ENCODE measurements at regions not wholly inside any gene's neighbourhood (a gene's known extent, or its start where the extent isn't known, plus 50 kb on each side); places are given as distances from the start of the nearest gene placed in this dataset.

DNA sequence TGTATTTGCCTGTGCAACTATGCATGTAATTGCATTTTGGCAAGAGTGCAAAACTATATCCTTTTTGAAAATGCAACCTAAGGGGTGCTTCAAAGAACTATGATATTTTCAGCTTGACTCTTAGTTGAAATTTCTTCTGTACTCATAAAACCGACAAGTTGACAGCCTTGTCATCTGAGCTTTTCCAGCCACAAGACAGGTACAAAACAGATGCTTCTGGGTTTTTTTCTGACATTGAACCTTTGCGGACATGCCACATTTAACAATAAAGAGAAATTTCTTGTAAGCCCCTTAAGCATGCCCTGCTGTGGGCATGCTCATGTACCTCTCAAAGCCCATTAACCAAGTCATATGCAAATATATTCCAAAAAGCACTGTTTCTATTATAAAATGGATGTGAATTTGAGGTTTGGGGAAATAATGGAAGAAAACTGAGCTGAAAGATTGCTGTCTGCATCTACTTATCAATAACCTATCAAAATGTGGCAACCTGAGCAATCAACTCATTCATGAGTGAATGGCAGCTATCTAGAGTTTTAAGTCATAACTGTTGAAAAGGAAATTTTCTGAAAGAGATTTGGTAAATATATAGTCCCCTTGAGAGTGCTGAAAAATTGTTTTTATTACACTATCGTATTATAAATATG lies 1117.0 kb upstream of the LRRTM3 start:
- Histone ChIP-seq H3K27ac (ENCODE audit: low read depth, low read length) (no peak overlapping the region), H3K9me3 (ENCODE audit: control insufficient read depth in 1 of 2, low read length in 2 of 2) (no peaks in the 10 kb centered on the region), H3K9ac (ENCODE audit: low read depth in 1 of 2, low read length in 2 of 2) (no peak overlapping the region), H3K4me1 (ENCODE audit: control insufficient read depth in 1 of 2, insufficient read depth in 2 of 2, low read length in 2 of 2) (no peaks in the 10 kb centered on the region), H3K27me3 (ENCODE audit: control insufficient read depth in 1 of 2, insufficient read depth in 2 of 2, low read length in 2 of 2) (no peaks in the 10 kb centered on the region), H3K36me3 (ENCODE audit: control insufficient read depth in 1 of 2, insufficient read depth in 2 of 2, low read length in 2 of 2) (no peaks in the 10 kb centered on the region), H3K4me3 (ENCODE audit: low read depth in 1 of 2, low read length in 2 of 2) (no peak overlapping the region)

DNA sequence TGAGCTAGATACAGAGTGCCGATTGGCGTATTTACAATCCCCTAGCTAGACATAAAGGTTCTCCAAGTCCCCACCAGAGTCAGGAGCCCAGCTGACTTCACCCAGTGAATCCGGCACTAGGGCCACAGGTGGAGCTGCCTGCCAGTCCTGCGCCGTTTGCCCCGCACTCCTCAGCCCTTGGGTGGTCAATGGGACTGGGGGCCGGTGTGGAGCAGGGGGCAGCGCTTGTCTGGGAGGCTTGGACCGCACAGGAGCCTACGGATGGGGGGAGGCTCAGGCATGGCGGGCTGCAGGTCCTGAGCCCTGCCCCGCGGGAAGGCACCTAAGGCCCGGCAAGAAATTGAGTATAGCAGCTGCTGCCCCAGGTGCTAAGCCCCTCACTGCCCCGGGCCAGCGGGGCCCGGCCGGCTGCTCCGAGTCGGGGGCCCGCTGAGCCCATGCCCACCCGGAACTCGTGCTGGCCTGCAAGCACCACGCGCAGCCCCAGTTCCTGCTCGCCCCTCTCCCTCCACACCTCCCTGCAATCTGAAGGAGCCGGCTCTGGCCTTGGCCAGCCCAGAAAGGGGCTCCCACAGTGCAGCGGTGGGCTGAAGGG lies 1113.8 kb upstream of the LRRTM3 start:
- H3K27ac ChIP-seq (ENCODE audit: low read depth, low read length) = no peak overlapping the region
- H3K4me3 ChIP-seq (ENCODE audit: low read depth in 1 of 2, low read length in 2 of 2) = no peak overlapping the region
- H3K9me3 ChIP-seq (ENCODE audit: control insufficient read depth in 1 of 2, low read length in 2 of 2) = no peaks in the 10 kb centered on the region
- H3K27me3 ChIP-seq (ENCODE audit: control insufficient read depth in 1 of 2, insufficient read depth in 2 of 2, low read length in 2 of 2) = no peaks in the 10 kb centered on the region
- H3K9ac ChIP-seq (ENCODE audit: low read depth in 1 of 2, low read length in 2 of 2) = no peak overlapping the region
- H3K36me3 ChIP-seq (ENCODE audit: control insufficient read depth in 1 of 2, insufficient read depth in 2 of 2, low read length in 2 of 2) = no peaks in the 10 kb centered on the region
- H3K4me1 ChIP-seq (ENCODE audit: control insufficient read depth in 1 of 2, insufficient read depth in 2 of 2, low read length in 2 of 2) = no peaks in the 10 kb centered on the region

DNA sequence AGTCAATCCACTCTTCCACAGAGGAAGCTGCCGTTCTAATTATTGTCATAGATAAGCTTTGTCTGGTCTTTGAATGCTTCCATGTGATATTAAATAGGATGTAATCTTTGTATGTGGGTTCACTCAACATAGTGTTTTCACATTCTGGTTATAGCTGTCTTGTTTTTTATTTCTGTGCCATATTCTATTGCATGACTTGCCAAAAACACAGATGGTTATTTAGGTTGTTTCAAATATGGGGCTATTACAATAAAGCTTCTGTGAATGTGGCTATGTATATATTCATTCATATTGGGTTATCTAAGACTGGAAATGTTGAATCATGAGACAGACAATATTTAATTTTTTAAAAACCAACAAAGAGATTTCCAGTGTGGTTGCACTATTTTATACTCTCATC lies 1109.3 kb upstream of the LRRTM3 start:
- no peak overlapping the region for H3K27ac ChIP-seq (ENCODE audit: low read depth, low read length)
- H3K4me3 ChIP-seq (ENCODE audit: low read depth in 1 of 2, low read length in 2 of 2) = no peak overlapping the region
- no peak overlapping the region for H3K9ac ChIP-seq (ENCODE audit: low read depth in 1 of 2, low read length in 2 of 2)
- no peaks in the 10 kb centered on the region for H3K36me3 ChIP-seq (ENCODE audit: control insufficient read depth in 1 of 2, insufficient read depth in 2 of 2, low read length in 2 of 2)
- no peaks in the 10 kb centered on the region for H3K27me3 ChIP-seq (ENCODE audit: control insufficient read depth in 1 of 2, insufficient read depth in 2 of 2, low read length in 2 of 2)
- no peaks in the 10 kb centered on the region for H3K9me3 ChIP-seq (ENCODE audit: control insufficient read depth in 1 of 2, low read length in 2 of 2)
- no peaks in the 10 kb centered on the region for H3K4me1 ChIP-seq (ENCODE audit: control insufficient read depth in 1 of 2, insufficient read depth in 2 of 2, low read length in 2 of 2)

DNA sequence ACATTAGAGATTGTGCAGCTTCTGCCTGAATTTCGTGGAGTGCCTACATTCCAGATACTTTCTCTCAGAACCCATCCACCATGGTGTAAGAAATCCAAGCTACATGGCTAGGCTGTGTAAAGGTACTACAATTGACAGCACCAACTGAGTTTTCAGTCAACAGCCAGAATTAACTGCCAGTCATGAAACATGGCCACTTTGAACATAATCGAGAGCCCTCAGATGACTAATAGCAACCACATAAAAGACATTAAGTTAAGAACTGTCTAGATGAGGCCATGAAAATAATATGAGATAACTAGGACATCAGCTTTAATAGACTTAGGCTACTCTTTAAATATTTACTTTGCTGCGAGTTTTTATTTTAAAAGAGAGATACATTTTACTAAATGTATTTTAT lies 1106.8 kb upstream of the LRRTM3 start:
- Histone ChIP-seq H3K27me3 (ENCODE audit: control insufficient read depth in 1 of 2, insufficient read depth in 2 of 2, low read length in 2 of 2) (no peaks in the 10 kb centered on the region), H3K9ac (ENCODE audit: low read depth in 1 of 2, low read length in 2 of 2) (no peak overlapping the region), H3K4me3 (ENCODE audit: low read depth in 1 of 2, low read length in 2 of 2) (no peak overlapping the region), H3K36me3 (ENCODE audit: control insufficient read depth in 1 of 2, insufficient read depth in 2 of 2, low read length in 2 of 2) (no peaks in the 10 kb centered on the region), H3K9me3 (ENCODE audit: control insufficient read depth in 1 of 2, low read length in 2 of 2) (no peaks in the 10 kb centered on the region), H3K4me1 (ENCODE audit: control insufficient read depth in 1 of 2, insufficient read depth in 2 of 2, low read length in 2 of 2) (no peaks in the 10 kb centered on the region), H3K27ac (ENCODE audit: low read depth, low read length) (no peak overlapping the region)

DNA sequence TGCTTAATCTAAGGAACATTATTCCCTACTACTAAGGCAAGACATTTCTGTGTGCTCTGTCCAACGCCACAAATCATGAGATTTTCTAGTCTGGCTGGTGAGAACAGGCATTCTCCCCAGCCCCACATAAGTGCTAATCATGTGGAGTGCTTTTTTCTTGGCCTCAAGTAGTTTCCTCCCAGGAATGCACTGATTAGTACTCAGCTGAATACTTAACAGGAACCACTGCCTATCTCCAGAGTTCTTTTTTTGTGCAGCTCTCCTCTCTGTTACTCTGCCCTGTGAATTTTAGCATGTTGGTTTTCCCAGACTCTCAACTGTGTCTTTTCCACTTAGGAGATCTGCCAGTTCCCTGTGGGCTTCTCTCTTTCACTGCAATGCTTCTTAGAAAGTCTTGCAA lies 1098.5 kb upstream of the LRRTM3 start:
- H3K4me1 ChIP-seq (ENCODE audit: control insufficient read depth in 1 of 2, insufficient read depth in 2 of 2, low read length in 2 of 2) = no peaks in the 10 kb centered on the region
- no peak overlapping the region for H3K27ac ChIP-seq (ENCODE audit: low read depth, low read length)
- no peaks in the 10 kb centered on the region for H3K36me3 ChIP-seq (ENCODE audit: control insufficient read depth in 1 of 2, insufficient read depth in 2 of 2, low read length in 2 of 2)
- H3K4me3 ChIP-seq (ENCODE audit: low read depth in 1 of 2, low read length in 2 of 2) = no peak overlapping the region
- H3K9me3 ChIP-seq (ENCODE audit: control insufficient read depth in 1 of 2, low read length in 2 of 2) = no peaks in the 10 kb centered on the region
- no peaks in the 10 kb centered on the region for H3K27me3 ChIP-seq (ENCODE audit: control insufficient read depth in 1 of 2, insufficient read depth in 2 of 2, low read length in 2 of 2)
- no peak overlapping the region for H3K9ac ChIP-seq (ENCODE audit: low read depth in 1 of 2, low read length in 2 of 2)

DNA sequence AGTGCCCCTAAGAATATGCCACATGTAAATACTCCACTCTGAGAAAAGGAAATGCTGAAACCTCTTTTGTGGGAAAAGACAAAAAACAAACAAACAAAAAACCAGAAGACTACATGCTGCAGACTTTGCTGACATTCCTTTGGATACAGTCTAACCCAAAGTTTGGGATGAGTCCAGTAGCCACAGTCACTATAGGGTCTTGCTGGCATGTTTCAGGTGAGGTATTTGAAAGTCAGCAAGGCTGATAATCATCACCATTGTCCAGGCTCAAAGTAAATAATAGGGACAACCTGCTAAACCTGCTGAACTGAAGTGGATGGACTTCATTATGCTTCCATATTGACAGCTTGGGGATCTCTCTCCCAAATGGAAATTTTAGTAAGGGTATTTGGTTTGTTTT lies 1087.0 kb upstream of the LRRTM3 start:
- Histone ChIP-seq H3K36me3 (ENCODE audit: control insufficient read depth in 1 of 2, insufficient read depth in 2 of 2, low read length in 2 of 2) (no peaks in the 10 kb centered on the region), H3K4me1 (ENCODE audit: control insufficient read depth in 1 of 2, insufficient read depth in 2 of 2, low read length in 2 of 2) (no peaks in the 10 kb centered on the region), H3K9me3 (ENCODE audit: control insufficient read depth in 1 of 2, low read length in 2 of 2) (no peaks in the 10 kb centered on the region), H3K27me3 (ENCODE audit: control insufficient read depth in 1 of 2, insufficient read depth in 2 of 2, low read length in 2 of 2) (no peaks in the 10 kb centered on the region), H3K9ac (ENCODE audit: low read depth in 1 of 2, low read length in 2 of 2) (no peak overlapping the region), H3K27ac (ENCODE audit: low read depth, low read length) (no peak overlapping the region), H3K4me3 (ENCODE audit: low read depth in 1 of 2, low read length in 2 of 2) (no peak overlapping the region)

DNA sequence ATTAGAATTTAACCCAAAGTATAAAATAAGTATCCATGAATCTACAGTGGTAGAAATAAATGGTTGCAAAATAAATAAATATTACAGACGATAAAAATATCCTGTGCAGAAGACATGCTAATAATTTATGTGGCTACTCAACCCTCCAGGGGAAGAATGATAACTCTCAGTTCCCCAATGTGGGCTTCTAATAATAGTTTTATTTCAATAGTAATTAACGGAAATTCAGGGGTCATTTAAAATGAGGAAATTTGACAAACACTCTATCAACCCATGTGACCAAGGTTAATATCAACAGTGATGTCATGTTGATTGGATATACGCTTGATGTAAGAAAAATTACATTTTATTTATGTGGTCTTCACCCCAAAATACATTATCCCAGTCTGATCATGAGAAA lies 1082.6 kb upstream of the LRRTM3 start:
- Histone ChIP-seq H3K27ac (ENCODE audit: low read depth, low read length) (no peak overlapping the region), H3K4me3 (ENCODE audit: low read depth in 1 of 2, low read length in 2 of 2) (no peak overlapping the region), H3K27me3 (ENCODE audit: control insufficient read depth in 1 of 2, insufficient read depth in 2 of 2, low read length in 2 of 2) (no peaks in the 10 kb centered on the region), H3K9ac (ENCODE audit: low read depth in 1 of 2, low read length in 2 of 2) (no peak overlapping the region), H3K4me1 (ENCODE audit: control insufficient read depth in 1 of 2, insufficient read depth in 2 of 2, low read length in 2 of 2) (no peaks in the 10 kb centered on the region), H3K9me3 (ENCODE audit: control insufficient read depth in 1 of 2, low read length in 2 of 2) (no peaks in the 10 kb centered on the region), H3K36me3 (ENCODE audit: control insufficient read depth in 1 of 2, insufficient read depth in 2 of 2, low read length in 2 of 2) (no peaks in the 10 kb centered on the region)

DNA sequence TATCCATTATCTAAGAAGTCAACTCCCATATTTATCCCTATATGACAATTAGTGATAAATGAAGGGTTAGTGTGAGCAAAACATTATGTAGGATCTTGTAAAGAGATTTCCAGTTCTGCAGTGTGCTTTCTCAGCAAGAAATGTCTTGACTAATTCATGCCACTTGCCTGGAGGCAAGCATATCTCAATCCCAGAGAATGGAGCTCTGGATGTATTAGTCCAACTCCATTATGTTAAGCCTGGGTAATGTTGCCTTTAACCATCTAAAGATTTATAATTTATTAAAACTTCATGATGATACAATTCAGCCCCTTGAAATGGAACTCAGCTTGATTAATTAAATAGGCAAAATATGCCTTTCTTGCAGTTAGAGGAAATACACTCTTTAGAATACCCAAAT lies 1079.9 kb upstream of the LRRTM3 start:
- Histone ChIP-seq H3K36me3 (ENCODE audit: control insufficient read depth in 1 of 2, insufficient read depth in 2 of 2, low read length in 2 of 2) (no peaks in the 10 kb centered on the region), H3K9me3 (ENCODE audit: control insufficient read depth in 1 of 2, low read length in 2 of 2) (no peaks in the 10 kb centered on the region), H3K9ac (ENCODE audit: low read depth in 1 of 2, low read length in 2 of 2) (no peak overlapping the region), H3K27me3 (ENCODE audit: control insufficient read depth in 1 of 2, insufficient read depth in 2 of 2, low read length in 2 of 2) (no peaks in the 10 kb centered on the region), H3K27ac (ENCODE audit: low read depth, low read length) (no peak overlapping the region), H3K4me1 (ENCODE audit: control insufficient read depth in 1 of 2, insufficient read depth in 2 of 2, low read length in 2 of 2) (no peaks in the 10 kb centered on the region), H3K4me3 (ENCODE audit: low read depth in 1 of 2, low read length in 2 of 2) (no peak overlapping the region)

DNA sequence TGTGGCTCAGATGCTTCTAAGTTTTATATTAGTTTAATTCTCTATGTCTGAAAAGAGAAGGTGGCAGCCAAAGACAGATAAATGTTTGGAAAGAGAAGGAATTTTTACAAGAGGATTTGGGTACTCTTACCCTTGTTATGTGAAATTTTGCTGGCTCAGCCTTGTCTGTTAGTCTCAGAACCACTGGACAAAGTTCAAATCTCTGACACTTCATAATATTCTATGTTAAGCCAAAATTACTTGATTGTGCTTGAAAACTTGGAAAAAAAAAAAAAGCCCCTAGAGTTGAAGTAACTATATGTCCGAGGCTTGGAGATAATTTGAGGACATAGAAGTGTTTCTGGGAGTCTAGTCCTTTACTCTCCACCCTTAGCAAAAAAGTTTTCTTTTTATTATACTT lies 1079.3 kb upstream of the LRRTM3 start:
- Histone ChIP-seq H3K9me3 (ENCODE audit: control insufficient read depth in 1 of 2, low read length in 2 of 2) (no peaks in the 10 kb centered on the region), H3K27ac (ENCODE audit: low read depth, low read length) (no peak overlapping the region), H3K9ac (ENCODE audit: low read depth in 1 of 2, low read length in 2 of 2) (no peak overlapping the region), H3K4me1 (ENCODE audit: control insufficient read depth in 1 of 2, insufficient read depth in 2 of 2, low read length in 2 of 2) (no peaks in the 10 kb centered on the region), H3K36me3 (ENCODE audit: control insufficient read depth in 1 of 2, insufficient read depth in 2 of 2, low read length in 2 of 2) (no peaks in the 10 kb centered on the region), H3K4me3 (ENCODE audit: low read depth in 1 of 2, low read length in 2 of 2) (no peak overlapping the region), H3K27me3 (ENCODE audit: control insufficient read depth in 1 of 2, insufficient read depth in 2 of 2, low read length in 2 of 2) (no peaks in the 10 kb centered on the region)

DNA sequence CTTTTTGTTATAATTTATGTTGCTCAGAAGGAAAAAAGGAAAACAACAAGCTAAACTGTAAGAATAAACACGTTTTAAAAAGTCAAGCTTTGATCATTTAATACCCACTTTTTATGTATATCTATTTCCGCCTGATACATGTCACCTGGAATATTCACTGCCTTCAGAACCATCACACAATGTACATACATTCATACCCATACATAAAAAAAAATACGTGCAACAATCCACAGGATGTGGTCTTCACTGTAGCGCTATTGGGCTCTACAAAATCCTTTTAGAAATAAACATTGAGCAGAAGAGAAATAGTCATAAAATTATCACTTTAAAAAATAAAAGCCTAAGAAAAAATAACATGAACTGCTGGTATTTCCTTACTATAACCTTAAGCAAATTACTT lies 1078.9 kb upstream of the LRRTM3 start:
- no peaks in the 10 kb centered on the region for H3K4me1 ChIP-seq (ENCODE audit: control insufficient read depth in 1 of 2, insufficient read depth in 2 of 2, low read length in 2 of 2)
- H3K9me3 ChIP-seq (ENCODE audit: control insufficient read depth in 1 of 2, low read length in 2 of 2) = no peaks in the 10 kb centered on the region
- H3K27ac ChIP-seq (ENCODE audit: low read depth, low read length) = no peak overlapping the region
- no peaks in the 10 kb centered on the region for H3K36me3 ChIP-seq (ENCODE audit: control insufficient read depth in 1 of 2, insufficient read depth in 2 of 2, low read length in 2 of 2)
- no peak overlapping the region for H3K4me3 ChIP-seq (ENCODE audit: low read depth in 1 of 2, low read length in 2 of 2)
- no peak overlapping the region for H3K9ac ChIP-seq (ENCODE audit: low read depth in 1 of 2, low read length in 2 of 2)
- no peaks in the 10 kb centered on the region for H3K27me3 ChIP-seq (ENCODE audit: control insufficient read depth in 1 of 2, insufficient read depth in 2 of 2, low read length in 2 of 2)
